HT-29 (cell line): ENCODE measurements at regions not wholly inside any gene's neighbourhood (a gene's known extent, or its start where the extent isn't known, plus 50 kb on each side); places are given as distances from the start of the nearest gene placed in this dataset.

Experiments used
- DNase-seq: peaks from one replicate; pipeline ENCODE4 v3.0.0-alpha.2; 2015; ENCODE audit warnings: low spot score

GRCh38 chr4:181905708-181906107 lies 337.5 kb upstream of the TENM3 start:
- no peak for DNase-seq

GRCh38 chr4:181908168-181908567 lies 335.0 kb upstream of the TENM3 start:
- DNase-seq: no peak

- no peak for DNase-seq
Measured at GRCh38 chr4:181909368-181909767, 333.8 kb upstream of the TENM3 start.

GRCh38 chr4:181911420-181911819 lies 331.8 kb upstream of the TENM3 start:
- DNase-seq: no peak

- no peak for DNase-seq
Measured at GRCh38 chr4:181933471-181933870, 309.7 kb upstream of the TENM3 start.

- no peak for DNase-seq
Measured at GRCh38 chr4:181938631-181939030, 304.6 kb upstream of the TENM3 start.

- no peak for DNase-seq
Measured at GRCh38 chr4:181939199-181939945, 303.8 kb upstream of the TENM3 start.

GRCh38 chr4:181944527-181944926 lies 298.7 kb upstream of the TENM3 start:
- no peak for DNase-seq

- no peak for DNase-seq
Measured at GRCh38 chr4:181946902-181947301, 296.3 kb upstream of the TENM3 start.

GRCh38 chr4:181948839-181949382 lies 294.3 kb upstream of the TENM3 start:
- DNase-seq: no peak

GRCh38 chr4:181949704-181950312 lies 293.4 kb upstream of the TENM3 start:
- no peak for DNase-seq

- DNase-seq: no peak
Measured at GRCh38 chr4:181950372-181951127, 292.7 kb upstream of the TENM3 start.

GRCh38 chr4:181951265-181951664 lies 291.9 kb upstream of the TENM3 start:
- no peak for DNase-seq

- DNase-seq: peak; percentile 34
Measured at GRCh38 chr4:181952478-181952877, 290.7 kb upstream of the TENM3 start.

- DNase-seq: no peak
Measured at GRCh38 chr4:181956512-181956911, 286.7 kb upstream of the TENM3 start.

- no peak for DNase-seq
Measured at GRCh38 chr4:181957088-181957487, 286.1 kb upstream of the TENM3 start.

- no peak for DNase-seq
Measured at GRCh38 chr4:181958446-181958845, 284.8 kb upstream of the TENM3 start.

GRCh38 chr4:181959121-181959520 lies 284.1 kb upstream of the TENM3 start:
- no peak for DNase-seq

GRCh38 chr4:181960384-181960783 lies 282.8 kb upstream of the TENM3 start:
- no peak for DNase-seq

GRCh38 chr4:181962321-181962720 lies 280.9 kb upstream of the TENM3 start:
- DNase-seq: no peak

- no peak for DNase-seq
Measured at GRCh38 chr4:181964731-181965130, 278.5 kb upstream of the TENM3 start.

- DNase-seq: no peak
Measured at GRCh38 chr4:181966104-181966551, 277.1 kb upstream of the TENM3 start.
